Thoracic aorta (tissue), 2 donors: ENCODE measurements at regions not wholly inside any gene's neighbourhood (a gene's known extent, or its start where the extent isn't known, plus 50 kb on each side); places are given as distances from the start of the nearest gene placed in this dataset.
A peak's percentile ranks its signal among the peaks of the same experiment; 100 is the strongest.

Experiments
- ATAC-seq: fragments of 150-250 bp; one replicate; pipeline ENCODE4 v1.8.0; 2017; ENCODE audit warnings: low read depth; ENCODE audit not compliant: insufficient number of reproducible peaks, low FRiP score
- DNase-seq: peaks from one replicate; pipeline ENCODE4 v3.0.0-alpha.2; 2020; ENCODE audit warnings: low spot score
- H3K27ac ChIP-seq, 2 donors: fragments of 200-600 bp; sonication (generic); 1 replicate in 1 of 2; 2 replicates in 1 of 2; pipeline ENCODE4 v1.5.1; 2016; ENCODE audit warnings: mild to moderate bottlenecking in 2 of 2, moderate library complexity in 2 of 2
- H3K27me3 ChIP-seq: fragments of 200-600 bp; sonication (generic); replicated peaks from 2 replicates; pipeline ENCODE4 v1.6.0; 2016; ENCODE audit warnings: mild to moderate bottlenecking; ENCODE audit not compliant: insufficient read depth
- H3K36me3 ChIP-seq: fragments of 200-600 bp; sonication (generic); one replicate; pipeline ENCODE4 v1.5.1; 2016
- H3K4me1 ChIP-seq, 2 donors: fragments of 200-600 bp; sonication (generic); 1 replicate in 1 of 2; 2 replicates in 1 of 2; pipeline versions ENCODE4 v1.5.1 to v1.6.0; 2016; ENCODE audit warnings: low read depth in 2 of 2, mild to moderate bottlenecking in 1 of 2; ENCODE audit not compliant: control insufficient read depth in 1 of 2
- H3K4me3 ChIP-seq: fragments of 200-600 bp; sonication (generic); 2 replicates; pipeline ENCODE4 v1.5.1; 2016; ENCODE audit warnings: mild to moderate bottlenecking
- H3K9me3 ChIP-seq: fragments of 200-600 bp; sonication (generic); 2 replicates; pipeline ENCODE4 v1.5.1; 2016
- CTCF ChIP-seq: fragments of 200-600 bp; sonication (generic); IDR thresholded peaks from one replicate; pipeline ENCODE4 v1.5.1; 2019; ENCODE audit warnings: antibody characterized with exemption

- Histone ChIP-seq H3K4me1 (peaks cover 3 to 17% of the 10 kb centered on the region in 2 donors), H3K27me3 (no peaks in the 10 kb centered on the region), H3K36me3 (no peaks in the 10 kb centered on the region), H3K9me3 (no peaks in the 10 kb centered on the region), H3K27ac (no peak overlapping the region), H3K4me3 (no peak overlapping the region)
- ATAC-seq (no peak), DNase-seq (no peak)
- TF ChIP-seq CTCF: no peak
These were observed 70.8 kb upstream of the MEOX2 start for GRCh38 chr7:15757041-15758000.

GRCh38 chr7:15755061-15755460, 68.6 kb upstream of the MEOX2 start:
- peaks cover 17 to 40% of the 10 kb centered on the region in 2 donors for H3K4me1 ChIP-seq
- DNase-seq (no peak), ATAC-seq (no peak)
- no peak overlapping the region for H3K27ac ChIP-seq
- H3K4me3 ChIP-seq: no peak overlapping the region
- TF ChIP-seq CTCF: no peak
- H3K36me3 ChIP-seq: no peaks in the 10 kb centered on the region
- no peaks in the 10 kb centered on the region for H3K9me3 ChIP-seq
- H3K27me3 ChIP-seq: no peaks in the 10 kb centered on the region

- no peaks in the 10 kb centered on the region for H3K9me3 ChIP-seq
- H3K27me3 ChIP-seq: no peaks in the 10 kb centered on the region
- no peak for TF ChIP-seq CTCF
- ATAC-seq: no peak
- no peak overlapping the region for H3K4me3 ChIP-seq
- H3K4me1 ChIP-seq: peaks cover 17 to 40% of the 10 kb centered on the region in 2 donors
- no peak overlapping the region for H3K27ac ChIP-seq
- no peak for DNase-seq
- no peaks in the 10 kb centered on the region for H3K36me3 ChIP-seq
These were observed 67.5 kb upstream of the MEOX2 start for GRCh38 chr7:15753887-15754579.

- Histone ChIP-seq H3K36me3 (no peaks in the 10 kb centered on the region), H3K4me3 (no peak overlapping the region), H3K27me3 (no peaks in the 10 kb centered on the region), H3K27ac (peak overlapping the region in 1 of 2 donors; percentile 47), H3K4me1 (peaks cover 22 to 49% of the 10 kb centered on the region in 2 donors), H3K9me3 (no peaks in the 10 kb centered on the region)
- no peak for TF ChIP-seq CTCF
- ATAC-seq (no peak), DNase-seq (no peak)
These were observed 65.9 kb upstream of the MEOX2 start for GRCh38 chr7:15752377-15752776.

GRCh38 chr7:15751191-15751701, 64.8 kb upstream of the MEOX2 start:
- TF ChIP-seq CTCF: no peak
- ATAC-seq (peak; percentile 42), DNase-seq (no peak)
- Histone ChIP-seq H3K4me1 (peaks cover 22 to 57% of the 10 kb centered on the region in 2 donors), H3K27me3 (no peaks in the 10 kb centered on the region), H3K4me3 (peak overlapping the region; percentile 3), H3K27ac (peak overlapping the region; percentile 16 to 47), H3K9me3 (no peaks in the 10 kb centered on the region), H3K36me3 (no peaks in the 10 kb centered on the region)
